ENCODE measurements at regions not wholly inside any gene's neighbourhood (a gene's known extent, or its start where the extent isn't known, plus 50 kb on each side); places are given as distances from the start of the nearest gene placed in this dataset.

DNA sequence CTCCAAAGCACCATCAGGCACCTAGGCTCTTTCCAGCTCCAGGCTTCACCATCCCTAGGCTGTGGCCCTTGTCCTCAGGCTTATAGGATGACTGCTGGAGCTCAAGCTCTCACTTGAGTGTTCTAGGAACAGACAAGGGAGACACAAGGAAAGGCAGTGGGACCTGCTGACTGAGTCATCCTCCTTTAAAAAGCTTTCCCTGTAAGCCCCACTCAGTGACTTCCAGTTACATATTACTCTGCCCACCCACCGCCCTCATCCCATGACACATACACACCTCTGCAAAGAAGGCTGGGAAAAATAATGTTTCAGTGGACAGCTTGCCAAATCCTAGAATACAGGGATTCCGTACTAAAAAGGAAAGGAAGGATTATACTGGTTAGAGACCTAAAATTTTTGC lies 154.2 kb upstream of the ZNF366 start:
- TF ChIP-seq CTCF (conservative IDR thresholded peaks at IDR 0.05; ENCODE audit: low read depth, low read length) (no peak), EZH2 (IDR thresholded peaks at IDR 0.05; ENCODE audit: borderline replicate concordance, low read depth, low read length, poor library complexity, severe bottlenecking) (no peak)
